ENCODE measurements at regions not wholly inside any gene's neighbourhood (a gene's known extent, or its start where the extent isn't known, plus 50 kb on each side); places are given as distances from the start of the nearest gene placed in this dataset.

GRCh38 chr3:144429719-144430121 is 458.1 kb downstream of the DIPK2A start:
- no peak for TF ChIP-seq CTCF (IDR thresholded peaks at IDR 0.05; ENCODE audit: low read depth, low read length, poor library complexity, severe bottlenecking)
- TF ChIP-seq EZH2phosphoT487 (IDR thresholded peaks at IDR 0.05; ENCODE audit: borderline replicate concordance, low read length), result no peak

Data from DOHH2 (cell line).